ENCODE measurements at regions not wholly inside any gene's neighbourhood (a gene's known extent, or its start where the extent isn't known, plus 50 kb on each side); places are given as distances from the start of the nearest gene placed in this dataset.

- DNase-seq, result no peak
Measured at GRCh38 chr9:129410226-129410625, 210.7 kb downstream of the C9orf50 start.

- DNase-seq, result no peak
Measured at GRCh38 chr9:129408535-129409215, 212.2 kb downstream of the C9orf50 start.

GRCh38 chr9:129407905-129408452 lies 212.9 kb downstream of the C9orf50 start:
- no peak for DNase-seq

- no peak for DNase-seq
Measured at GRCh38 chr9:129406278-129407225, 214.3 kb downstream of the C9orf50 start.

- DNase-seq, result no peak
Measured at GRCh38 chr9:129405827-129406213, 215.1 kb downstream of the C9orf50 start.

DNA sequence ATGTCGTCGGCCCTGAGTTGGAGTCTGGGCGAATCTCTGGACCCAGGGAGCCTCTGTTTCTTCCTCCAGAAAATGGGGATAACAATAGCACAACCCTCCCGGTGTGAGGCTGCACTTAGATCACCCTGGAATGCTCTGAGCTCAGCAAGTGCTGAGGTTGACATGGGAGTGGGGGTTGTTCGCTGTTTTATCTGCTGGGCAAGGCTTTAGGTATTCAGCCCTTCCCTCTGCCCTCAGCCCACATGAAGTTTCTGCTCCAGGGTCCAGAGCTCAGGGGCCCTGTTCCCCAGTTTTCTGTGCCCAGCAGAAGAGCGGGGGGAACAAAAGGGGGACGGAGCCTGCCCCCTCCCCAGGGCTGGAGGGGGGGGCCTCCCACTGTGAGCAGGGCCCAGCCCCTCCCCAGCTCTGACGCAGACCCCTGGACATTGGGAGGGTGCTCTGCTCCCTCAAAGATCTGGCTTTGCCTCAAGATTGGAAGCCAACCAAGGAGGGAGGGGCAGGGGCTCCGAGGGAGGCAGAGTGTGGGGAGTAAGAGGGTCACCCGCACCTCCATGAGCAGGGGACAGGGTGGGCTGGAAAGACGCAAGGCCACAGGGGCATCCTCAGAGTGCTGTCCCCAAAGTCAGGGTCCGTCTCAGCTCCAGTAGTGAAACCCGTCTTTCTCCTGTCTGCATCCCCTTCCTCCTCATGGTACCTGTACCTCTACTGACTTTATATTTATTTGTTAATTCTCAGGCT lies 215.6 kb downstream of the C9orf50 start:
- no peak for DNase-seq

DNA sequence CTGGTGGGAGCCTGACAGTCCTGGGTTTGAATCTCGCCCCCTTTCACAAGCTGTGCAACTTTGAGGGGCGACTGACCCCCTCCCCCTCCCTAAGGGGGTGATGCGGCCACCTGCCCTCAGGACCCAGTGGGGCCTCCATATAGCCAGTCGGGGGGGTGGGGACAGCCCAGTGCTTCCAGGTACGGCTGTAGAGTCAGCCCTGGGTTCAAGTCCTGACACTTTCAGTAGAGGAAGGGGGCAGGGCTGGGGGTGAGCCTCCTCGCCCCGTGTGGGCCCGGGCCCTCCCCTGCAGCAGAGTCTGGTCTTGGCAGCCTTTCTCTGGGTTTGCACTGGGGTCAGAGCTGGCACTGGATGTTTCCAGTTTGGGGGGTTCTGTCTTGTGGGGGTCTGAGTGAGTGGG lies 216.3 kb downstream of the C9orf50 start:
- DNase-seq, result no peak

DNA sequence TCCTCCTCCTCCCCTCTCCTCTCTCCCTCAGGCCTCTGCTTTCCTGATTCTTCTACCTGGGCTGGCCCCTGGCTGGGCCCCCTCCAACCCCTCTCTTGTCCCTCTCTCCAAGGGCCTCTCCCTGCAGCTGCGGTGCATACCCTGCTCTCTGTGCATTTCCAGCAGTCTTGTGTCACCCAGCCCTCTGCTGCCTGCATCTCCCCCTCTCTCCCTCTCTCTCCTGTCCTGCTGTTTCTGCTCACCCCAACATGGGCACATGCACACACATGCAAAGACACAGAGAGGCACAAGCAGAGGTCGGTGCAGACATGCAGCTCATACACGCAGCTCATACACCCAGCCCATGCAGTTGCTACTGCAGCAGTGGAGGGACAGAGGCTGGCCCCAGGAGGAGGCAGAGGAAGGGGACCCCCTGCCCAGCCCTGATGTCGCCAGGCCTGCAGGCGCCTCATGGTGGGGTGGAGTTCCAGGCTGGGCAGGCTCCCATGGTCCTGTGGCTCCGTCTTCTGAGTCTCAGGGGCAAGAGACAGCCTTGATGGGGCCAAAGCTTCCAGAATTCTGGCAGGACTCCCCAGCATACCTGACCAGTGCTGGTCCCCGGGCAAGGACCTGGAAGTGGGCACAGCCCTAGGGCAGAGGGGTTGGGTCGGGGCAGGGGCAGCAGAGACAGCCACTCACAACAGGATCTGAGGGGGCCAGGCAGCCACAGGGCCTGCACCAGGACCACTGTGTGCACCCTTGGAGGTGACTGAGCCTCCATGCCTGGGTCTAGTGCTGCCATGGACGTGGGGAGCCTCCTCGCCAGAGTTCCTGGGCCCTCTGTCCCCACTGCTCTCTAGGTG lies 216.9 kb downstream of the C9orf50 start:
- DNase-seq, result no peak

DNA sequence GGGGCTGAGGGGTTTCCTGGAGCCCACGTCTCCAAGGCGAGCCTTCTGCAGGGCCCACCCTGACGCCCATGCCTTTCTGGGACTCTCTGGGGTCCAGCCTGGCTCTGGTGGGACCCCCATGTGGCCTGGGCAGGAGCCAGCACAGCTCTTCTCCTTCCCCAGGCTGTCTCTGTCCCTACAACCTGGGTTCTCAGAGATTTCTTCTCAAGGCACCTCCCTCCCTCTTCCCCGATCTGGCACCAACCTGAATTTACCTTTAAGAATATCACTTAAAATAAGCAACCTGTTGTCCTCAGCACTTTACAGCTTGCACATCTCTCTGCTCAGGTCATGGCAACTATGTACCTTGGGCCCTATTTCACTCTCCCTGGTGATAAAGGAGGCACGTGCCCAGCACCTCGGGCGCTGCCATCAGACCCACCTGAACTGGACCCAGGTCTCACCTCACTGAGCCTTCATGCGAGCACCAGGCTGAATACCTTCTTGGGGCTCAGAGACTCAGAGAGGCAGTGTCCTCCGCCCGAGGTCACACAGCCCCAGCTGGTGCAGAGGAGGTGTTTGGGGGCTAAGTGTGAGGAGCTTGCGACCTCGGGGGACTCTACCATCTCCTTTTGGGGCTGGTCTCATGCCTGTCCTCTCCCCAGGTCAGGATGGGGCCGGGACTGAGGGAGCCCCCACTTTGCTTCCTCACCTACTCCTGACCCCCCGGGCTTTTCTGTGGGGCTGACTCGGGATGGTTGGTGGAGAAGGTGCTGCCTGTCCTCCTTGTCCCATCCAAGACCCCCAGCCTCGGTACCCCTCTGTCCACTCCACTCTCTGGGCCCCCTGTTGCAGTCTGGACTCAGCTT lies 217.7 kb downstream of the C9orf50 start:
- DNase-seq, result no peak

- no peak for DNase-seq
Measured at GRCh38 chr9:129402371-129402739, 218.5 kb downstream of the C9orf50 start.

DNA sequence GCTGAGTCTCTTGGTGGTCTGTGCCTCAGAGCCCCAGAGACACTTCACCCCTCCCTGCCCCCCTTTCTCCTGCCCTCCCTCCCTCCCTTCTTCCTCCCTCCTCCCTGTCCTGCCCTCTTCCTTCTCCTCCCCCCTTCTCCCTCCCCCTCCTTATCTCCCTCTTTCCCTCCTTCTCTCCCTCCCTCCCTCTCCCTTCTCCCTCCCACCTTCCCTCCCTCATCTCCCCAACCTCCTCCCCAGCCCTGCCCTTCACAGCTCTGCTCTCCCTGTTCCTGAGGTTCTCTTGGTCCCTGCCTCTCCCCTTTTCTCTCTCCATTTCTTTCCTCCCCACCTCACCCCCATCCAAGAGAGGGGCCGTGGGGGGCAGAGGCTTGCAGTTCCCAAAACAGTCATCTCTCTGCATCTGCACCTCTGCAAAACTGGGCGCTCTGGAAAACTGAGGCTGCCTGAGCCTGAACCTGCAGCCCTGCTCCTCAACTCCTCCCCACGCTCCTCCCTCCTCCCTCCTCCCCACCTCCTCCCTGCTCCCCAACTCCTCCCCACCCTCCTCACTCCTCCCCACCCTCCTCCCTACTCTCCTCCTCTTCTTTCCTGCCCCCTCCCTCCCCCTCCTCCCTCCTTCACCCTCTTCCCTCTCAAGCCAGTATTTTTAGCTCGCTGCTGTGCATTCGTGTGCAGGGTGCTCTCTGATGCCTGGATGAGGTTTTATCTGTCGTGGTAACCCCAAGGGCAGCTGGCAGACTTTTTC lies 219.1 kb downstream of the C9orf50 start:
- no peak for DNase-seq

GRCh38 chr9:129400971-129401622 lies 219.8 kb downstream of the C9orf50 start:
- no peak for DNase-seq

- no peak for DNase-seq
Measured at GRCh38 chr9:129400001-129400970, 220.6 kb downstream of the C9orf50 start.

DNA sequence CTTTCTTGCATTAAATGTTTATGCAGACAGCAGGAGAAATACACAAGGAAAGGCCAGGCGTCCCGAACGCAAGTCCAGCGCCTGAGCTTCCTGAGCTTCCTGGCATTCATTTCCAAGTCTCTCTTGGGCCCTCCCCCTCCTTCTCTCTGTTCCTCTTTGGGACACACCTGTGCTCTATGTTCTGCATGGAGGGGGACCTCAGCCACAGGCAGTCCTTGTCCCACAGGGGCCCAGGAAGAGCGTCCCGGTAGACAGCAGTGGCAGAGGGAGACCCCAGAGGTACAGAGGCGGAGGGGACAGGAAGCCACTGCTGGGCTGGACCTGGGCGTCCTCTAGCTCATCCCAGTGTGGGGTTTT lies 221.3 kb downstream of the C9orf50 start:
- no peak for DNase-seq

DNA sequence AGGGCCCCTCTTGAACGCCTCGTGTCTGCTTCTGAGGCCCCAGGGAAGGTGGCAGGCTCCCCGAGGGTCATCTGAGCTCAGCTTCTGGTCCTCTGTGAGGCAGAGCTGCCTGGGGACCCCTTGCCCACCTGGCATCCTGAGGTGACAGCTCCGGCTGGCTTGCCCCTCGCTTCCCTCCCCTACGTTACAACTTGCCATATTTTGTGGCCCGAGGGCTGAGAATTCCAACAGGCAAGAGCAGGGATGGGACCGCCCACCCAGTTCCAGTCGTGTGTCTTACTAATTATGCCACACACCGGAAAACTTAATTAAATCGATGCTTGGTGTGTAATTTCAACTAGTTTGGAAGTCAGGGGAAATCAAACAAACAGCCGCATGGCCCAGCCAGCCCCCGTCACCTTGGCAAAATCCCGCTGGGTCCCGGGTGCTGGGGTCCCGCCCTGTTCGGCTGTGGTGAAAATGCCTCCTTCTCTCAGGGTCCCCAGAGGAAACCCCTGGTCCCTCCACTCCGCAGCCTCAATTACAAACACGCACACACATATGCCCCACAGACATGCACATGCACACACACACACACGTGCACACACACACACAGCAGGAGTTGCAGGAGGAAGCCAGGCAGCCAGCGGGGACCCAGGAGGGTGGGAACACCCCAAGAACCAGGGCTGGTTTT lies 221.0 kb upstream of the IER5L start:
- no peak for DNase-seq

- DNase-seq, result no peak
Measured at GRCh38 chr9:129398101-129398960, 220.3 kb upstream of the IER5L start.

DNA sequence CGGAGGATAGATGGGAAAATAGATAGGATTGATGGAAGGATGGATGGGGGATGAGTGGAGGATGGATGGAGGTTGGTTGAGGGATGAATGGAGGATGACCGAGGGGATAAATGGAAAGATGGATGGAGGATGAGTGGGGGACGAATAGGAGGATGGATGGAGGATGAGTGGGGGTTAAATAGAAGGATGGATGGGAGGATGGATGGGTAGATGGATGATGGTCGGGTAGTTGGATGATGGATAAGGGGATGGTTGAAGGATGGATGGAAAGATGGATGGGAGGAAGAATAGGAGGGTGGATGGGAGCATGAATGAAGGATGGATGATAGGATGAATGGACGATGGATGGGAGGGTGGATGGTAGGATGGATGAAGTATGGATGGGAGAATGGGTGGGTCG lies 219.3 kb upstream of the IER5L start:
- no peak for DNase-seq
